ENCODE measurements at regions not wholly inside any gene's neighbourhood (a gene's known extent, or its start where the extent isn't known, plus 50 kb on each side); places are given as distances from the start of the nearest gene placed in this dataset.
"Not testable (repeated sequence)": the region's sequence is repeated elsewhere in the genome, so short reads cannot be mapped to it uniquely, and the experiment has no call there.

GRCh38 chr6:19603721-19604120 lies 233.4 kb upstream of the ID4 start:
- no peak for DNase-seq (ENCODE audit: low read depth in 2 of 2)

GRCh38 chr6:19605624-19606023 lies 231.5 kb upstream of the ID4 start:
- DNase-seq (ENCODE audit: low read depth in 2 of 2): no peak

GRCh38 chr6:19608546-19608945 lies 228.6 kb upstream of the ID4 start:
- DNase-seq (ENCODE audit: low read depth in 2 of 2): no peak

GRCh38 chr6:19609972-19610641 lies 227.1 kb upstream of the ID4 start:
- DNase-seq (ENCODE audit: low read depth in 2 of 2): no peak

- DNase-seq (ENCODE audit: low read depth in 2 of 2): not testable (repeated sequence)
These were observed 224.3 kb upstream of the ID4 start for GRCh38 chr6:19612672-19613466.

GRCh38 chr6:19613678-19614077 lies 223.5 kb upstream of the ID4 start:
- no peak for DNase-seq (ENCODE audit: low read depth in 2 of 2)

- no peak for DNase-seq (ENCODE audit: low read depth in 2 of 2)
These were observed 221.1 kb upstream of the ID4 start for GRCh38 chr6:19616022-19616421.

GRCh38 chr6:19632230-19632629 lies 204.9 kb upstream of the ID4 start:
- no peak for DNase-seq (ENCODE audit: low read depth in 2 of 2)

- DNase-seq (ENCODE audit: low read depth in 2 of 2): no peak
These were observed 204.4 kb upstream of the ID4 start for GRCh38 chr6:19632786-19633185.

- no peak for DNase-seq (ENCODE audit: low read depth in 2 of 2)
These were observed 201.4 kb upstream of the ID4 start for GRCh38 chr6:19635728-19636127.

- DNase-seq (ENCODE audit: low read depth in 2 of 2): no peak
These were observed 200.2 kb upstream of the ID4 start for GRCh38 chr6:19637010-19637409.

- no peak for DNase-seq (ENCODE audit: low read depth in 2 of 2)
These were observed 198.2 kb upstream of the ID4 start for GRCh38 chr6:19638931-19639330.

- no peak for DNase-seq (ENCODE audit: low read depth in 2 of 2)
These were observed 193.9 kb upstream of the ID4 start for GRCh38 chr6:19643287-19643686.

- no peak for DNase-seq (ENCODE audit: low read depth in 2 of 2)
These were observed 193.5 kb upstream of the ID4 start for GRCh38 chr6:19643713-19644112.

GRCh38 chr6:19655744-19656143 lies 181.4 kb upstream of the ID4 start:
- DNase-seq (ENCODE audit: low read depth in 2 of 2): no peak

- no peak for DNase-seq (ENCODE audit: low read depth in 2 of 2)
These were observed 176.9 kb upstream of the ID4 start for GRCh38 chr6:19660123-19660910.

GRCh38 chr6:19662911-19663310 lies 174.3 kb upstream of the ID4 start:
- DNase-seq (ENCODE audit: low read depth in 2 of 2): no peak

- DNase-seq (ENCODE audit: low read depth in 2 of 2): no peak
These were observed 173.7 kb upstream of the ID4 start for GRCh38 chr6:19663479-19663878.

GRCh38 chr6:19664050-19664449 lies 173.1 kb upstream of the ID4 start:
- DNase-seq (ENCODE audit: low read depth in 2 of 2): no peak

- DNase-seq (ENCODE audit: low read depth in 2 of 2): no peak
These were observed 172.1 kb upstream of the ID4 start for GRCh38 chr6:19664878-19665612.

GRCh38 chr6:19665613-19665909 lies 171.6 kb upstream of the ID4 start:
- DNase-seq (ENCODE audit: low read depth in 2 of 2): no peak

GRCh38 chr6:19668710-19669109 lies 168.5 kb upstream of the ID4 start:
- DNase-seq (ENCODE audit: low read depth in 2 of 2): no peak
